GM12878 (cell line): ENCODE measurements at regions not wholly inside any gene's neighbourhood (a gene's known extent, or its start where the extent isn't known, plus 50 kb on each side); places are given as distances from the start of the nearest gene placed in this dataset.

Source experiments
- ATAC-seq: fragments of 200-7000 bp; cut with Tn5 transposase; 3 replicates; pipeline ENCODE4 v1.9.1; 2020; ENCODE audit warnings: mild to moderate bottlenecking, moderate library complexity
- BruUV-seq: library from RNA; stranded (reverse); fragments of 400-500 nt; replicated peaks from 2 replicates; lab custom pipeline; 2021; lab: Mats Ljungman, UMichigan
- CTCF ChIA-PET: fragments of 300-600 bp; sonication (Branson Sonifier 250); formaldehyde crosslinking; extraction: SDS; loops from one replicate; lab custom pipeline; 2021; ENCODE audit warnings: inconsistent platforms; lab: Yijun Ruan, JAX
- POLR2A ChIA-PET: fragments of 350-600 bp; formaldehyde crosslinking; extraction: SDS; loops from one replicate; lab custom pipeline; 2021; ENCODE audit warnings: inconsistent platforms; lab: Charles Lee
- RAD21 ChIA-PET: fragments of 300-600 bp; sonication (Branson Sonifier 250); formaldehyde crosslinking; loops from one replicate; lab custom pipeline; 2023; ENCODE audit warnings: antibody characterized with exemption; ENCODE audit not compliant: unreplicated experiment; lab: Charles Lee
- SMC1A ChIA-PET: fragments of 300-600 bp; sonication (Branson Sonifier 250); formaldehyde crosslinking; loops from one replicate; lab custom pipeline; 2023; ENCODE audit not compliant: unreplicated experiment, uncharacterized antibody; lab: Charles Lee
- DNase-seq: peaks from one replicate; pipeline ENCODE4 v3.0.0-alpha.2; 2011; ENCODE audit warnings: low read depth, low spot score
- FAIRE-seq: peaks from 3 replicates; lab custom pipeline; 2011; peaks lifted over from hg19 to GRCh38; lab: Jason Lieb, UNC
- H2AFZ ChIP-seq: 2 replicates; pipeline ENCODE4 v1.6.0; 2011; ENCODE audit warnings: low read depth, low read length, control low read depth; ENCODE audit not compliant: control insufficient read depth
- H3K27ac ChIP-seq: 2 replicates; pipeline ENCODE4 v1.5.1; 2011; ENCODE audit warnings: control low read depth; ENCODE audit not compliant: control insufficient read depth, insufficient read depth
- H3K27me3 ChIP-seq, 2 experiments: replicated peaks in 1 of 2; 2 replicates each; pipeline versions ENCODE4 v1.6.0 to v1.6.1; 2011; ENCODE audit warnings: low read length in 1 of 2; ENCODE audit not compliant: control insufficient read depth in 2 of 2, insufficient read depth in 2 of 2
- H3K36me3 ChIP-seq, 2 experiments: 2 replicates each; pipeline ENCODE4 v1.5.1; 2011; ENCODE audit warnings: low read length in 1 of 2; ENCODE audit not compliant: control insufficient read depth in 2 of 2, insufficient read depth in 2 of 2
- H3K4me1 ChIP-seq: 2 replicates; pipeline ENCODE4 v1.6.1; 2011; ENCODE audit warnings: mild to moderate bottlenecking, low read length, moderate library complexity, mixed read lengths; ENCODE audit not compliant: control insufficient read depth, insufficient read depth
- H3K4me2 ChIP-seq: 2 replicates; pipeline ENCODE4 v1.6.0; 2011; ENCODE audit warnings: control low read depth; ENCODE audit not compliant: control insufficient read depth, insufficient read depth
- H3K4me3 ChIP-seq: fragments of 200-600 bp; sonication (generic); 2 replicates; pipeline ENCODE4 v1.5.1; 2016
- H3K79me2 ChIP-seq: 2 replicates; pipeline ENCODE4 v1.6.0; 2011; ENCODE audit warnings: low read length; ENCODE audit not compliant: control insufficient read depth, insufficient read depth
- H3K9ac ChIP-seq: 2 replicates; pipeline ENCODE4 v1.8.0; 2011; ENCODE audit warnings: low read length, control low read depth, mixed read lengths; ENCODE audit not compliant: control insufficient read depth, insufficient read depth
- H3K9me3 ChIP-seq: replicated peaks from 3 replicates; pipeline ENCODE4 v1.5.1; 2011; ENCODE audit warnings: mild to moderate bottlenecking, low read length; ENCODE audit not compliant: control insufficient read depth, insufficient read depth
- H4K20me1 ChIP-seq: 2 replicates; pipeline ENCODE4 v1.6.0; 2011; ENCODE audit not compliant: control insufficient read depth, insufficient read depth
- BRCA1 ChIP-seq: IDR thresholded peaks from 2 replicates; pipeline ENCODE4 v1.6.1; 2011; ENCODE audit warnings: low read depth, low read length, improper control_type of control experiment
- CEBPB ChIP-seq, 2 experiments: fragments of 150-350 bp in 1 of 2; IDR thresholded peaks; 2 replicates each; pipeline ENCODE4 v1.6.1; 2012 to 2014; ENCODE audit warnings: low read depth in 2 of 2, low read length in 2 of 2, borderline replicate concordance in 1 of 2, inconsistent platforms in 1 of 2
- CHD2 ChIP-seq: IDR thresholded peaks from 2 replicates; pipeline ENCODE4 v1.6.1; 2011; ENCODE audit warnings: low read depth, low read length, improper control_type of control experiment, borderline replicate concordance
- CHD4 ChIP-seq: fragments of 200-600 bp; sonication (generic); IDR thresholded peaks from 2 replicates; pipeline ENCODE4 v1.6.1; 2016; ENCODE audit warnings: mild to moderate bottlenecking
- EGR1 ChIP-seq, 2 experiments: IDR thresholded peaks; 1 replicate in 1 of 2; 2 replicates in 1 of 2; pipeline ENCODE4 v1.6.1; 2011 to 2012; ENCODE audit warnings: low read depth in 2 of 2, low read length in 2 of 2, borderline replicate concordance in 1 of 2, mild to moderate bottlenecking in 1 of 2, moderate library complexity in 1 of 2
- EZH2 ChIP-seq: IDR thresholded peaks from 2 replicates; pipeline ENCODE4 v1.6.1; 2012; ENCODE audit warnings: low read depth, mild to moderate bottlenecking, control low read depth, inconsistent platforms, low read length, borderline replicate concordance; ENCODE audit not compliant: control insufficient read depth
- HDAC2 ChIP-seq: fragments of 200-600 bp; sonication (generic); IDR thresholded peaks from 2 replicates; pipeline ENCODE4 v1.6.1; 2017
- NRF1 ChIP-seq: conservative IDR thresholded peaks from 2 replicates; pipeline ENCODE4 v1.6.1; 2011; ENCODE audit warnings: mild to moderate bottlenecking, low read depth, low read length, improper control_type of control experiment
- POU2F2 ChIP-seq: IDR thresholded peaks from 3 replicates; pipeline ENCODE4 v1.6.1; 2011; ENCODE audit warnings: low read depth, mild to moderate bottlenecking, low read length, borderline replicate concordance
- PRDM15 ChIP-seq: fragments of 450-650 bp; formaldehyde crosslinking; IDR thresholded peaks from 2 replicates; pipeline ENCODE4 v1.4.0; 2020; ENCODE audit warnings: mild to moderate bottlenecking, moderate library complexity
- RAD51 ChIP-seq: fragments of 450-650 bp; IDR thresholded peaks from 2 replicates; pipeline ENCODE4 v1.6.1; 2016; ENCODE audit warnings: moderate library complexity, mild to moderate bottlenecking, inconsistent platforms
- RB1 ChIP-seq: fragments of 450-650 bp; formaldehyde crosslinking; IDR thresholded peaks from 2 replicates; pipeline ENCODE4 v1.6.1; 2017; ENCODE audit warnings: mild to moderate bottlenecking, borderline replicate concordance
- WRNIP1 ChIP-seq: IDR thresholded peaks from 2 replicates; pipeline ENCODE4 v1.6.1; 2011; ENCODE audit warnings: low read depth, low read length, improper control_type of control experiment, borderline replicate concordance
- YBX1 ChIP-seq: fragments of 450-650 bp; IDR thresholded peaks from 2 replicates; pipeline ENCODE4 v1.6.1; 2016; ENCODE audit warnings: antibody characterized with exemption
- ZNF622 ChIP-seq: fragments of 450-650 bp; IDR thresholded peaks from 2 replicates; pipeline ENCODE4 v1.6.1; 2017; ENCODE audit warnings: mild to moderate bottlenecking, inconsistent platforms
- ZZZ3 ChIP-seq: IDR thresholded peaks from 2 replicates; pipeline ENCODE4 v1.6.1; 2011; ENCODE audit warnings: low read depth; ENCODE audit not compliant: control insufficient read depth, insufficient read length
- WGBS: methylation state at CpG from one replicate; pipeline ENCODE4 v1.1.6; 2016; ENCODE audit warnings: low lambda C conversion rate; ENCODE audit not compliant: insufficient replicate concordance, insufficient coverage; ENCODE audit errors: missing lambda C conversion rate; 5-methylcytosine and 5-hydroxymethylcytosine counted together
- in situ Hi-C: fragments of 300-500 bp; cut with MboI; formaldehyde crosslinking; loops from 9 replicates; pipeline ENCODE4 v1.14.3; 2018; ENCODE audit warnings: mixed read lengths
- intact Hi-C: fragments of 100-400 bp; cut with micrococcal nuclease; formaldehyde crosslinking; loops from one replicate; pipeline ENCODE4 v1.14.2; 2022; ENCODE audit not compliant: unreplicated experiment

GRCh38 chr4:155033604-155034003 lies 174.8 kb upstream of the NPY2R start:
- Histone ChIP-seq H2AFZ (no peak overlapping the region), H3K9ac (no peak overlapping the region), H3K9me3 (no peaks in the 10 kb centered on the region), H3K79me2 (no peaks in the 10 kb centered on the region), H3K27ac (no peak overlapping the region), H3K27me3 (no peaks in the 10 kb centered on the region; a peak in 1 of 4 replicates), H3K4me3 (no peak overlapping the region)
- ChIA-PET RAD21 (no interaction called here), SMC1A (no interaction called here)
- in situ Hi-C loops (no loop called here), intact Hi-C loops (loop anchor here (2.0 kb wide), 1 partner anchor 49 kb away; no protein-coding TSS in a partner anchor)
- no peak for DNase-seq
- TF ChIP-seq WRNIP1 = no peak
- TF ChIP-seq CHD4 = no peak
- TF ChIP-seq POU2F2 = no peak
- no peak for TF ChIP-seq RAD51
- TF ChIP-seq CEBPB (IDR thresholded peaks at IDR 0.05; ENCODE audit: borderline replicate concordance in 1 of 2, low read depth in 2 of 2, low read length in 2 of 2) = no peak
- no peak for TF ChIP-seq EZH2
- TF ChIP-seq, all 136 proteins: peak for 0
- BruUV-seq = no TSS peak
- Histone ChIP-seq H3K36me3 (no peaks in the 10 kb centered on the region), H4K20me1 (no peaks in the 10 kb centered on the region), H3K4me1 (no peaks in the 10 kb centered on the region), H3K4me2 (no peak overlapping the region)
- ChIA-PET POLR2A (no interaction called here), CTCF (no interaction called here)
- FAIRE-seq (no peak), ATAC-seq (no peak)
- WGBS = 17% methylated on average over 4 of the region's 4 CpGs

- SMC1A ChIA-PET = interaction anchor here (1.6 kb wide), 1 partner anchor 11 kb away, joined by 7 read pairs; no protein-coding TSS in a partner anchor
- intact Hi-C loops = no loop called here
- no peak for ATAC-seq
- TF ChIP-seq ZZZ3 = no peak
- TF ChIP-seq ZNF622 = no peak
- no peak for TF ChIP-seq NRF1
- no peak for TF ChIP-seq PRDM15 (CRISPR knock-in tag)
- no peak for TF ChIP-seq RB1
- no peak for TF ChIP-seq YBX1
- no peak for TF ChIP-seq EGR1 (IDR thresholded peaks at IDR 0.05; ENCODE audit: borderline replicate concordance in 1 of 2, low read depth in 2 of 2, low read length in 2 of 2)
- no peak for TF ChIP-seq BRCA1
- no peak for TF ChIP-seq CHD2
- TF ChIP-seq HDAC2 = no peak
Measured at GRCh38 chr4:155037031-155037430, 171.4 kb upstream of the NPY2R start.

More at GRCh38 chr4:155037031-155037430, 171.4 kb upstream of the NPY2R start:
- no peaks in the 10 kb centered on the region for H3K36me3 ChIP-seq
- H2AFZ ChIP-seq = no peak overlapping the region
- H4K20me1 ChIP-seq = no peaks in the 10 kb centered on the region
- H3K4me1 ChIP-seq = no peaks in the 10 kb centered on the region
- H3K4me3 ChIP-seq = no peak overlapping the region
- H3K9me3 ChIP-seq = no peaks in the 10 kb centered on the region
- no peak overlapping the region for H3K27ac ChIP-seq
- no TSS peak for BruUV-seq
- no peak overlapping the region for H3K9ac ChIP-seq
- DNase-seq (no peak), FAIRE-seq (no peak)
- CTCF ChIA-PET = interaction anchor here (5.4 kb wide), 1 partner anchor 10 kb away, joined by 25 read pairs; no protein-coding TSS in a partner anchor
- POLR2A ChIA-PET = no interaction called here
- RAD21 ChIA-PET = no interaction called here
- H3K79me2 ChIP-seq = no peaks in the 10 kb centered on the region
- in situ Hi-C loops = no loop called here
- H3K27me3 ChIP-seq = no peaks in the 10 kb centered on the region
- 22% methylated on average over 1 of the region's 1 CpG for WGBS
- no peak overlapping the region for H3K4me2 ChIP-seq
